SK-N-SH treated with all-trans-retinoic acid at 6 μM for 48 hours (cell line): ENCODE measurements at regions not wholly inside any gene's neighbourhood (a gene's known extent, or its start where the extent isn't known, plus 50 kb on each side); places are given as distances from the start of the nearest gene placed in this dataset.

Experiments
- ATAC-seq: fragments of 200-7000 bp; cut with Tn5 transposase; 3 replicates; pipeline ENCODE4 v1.9.1; 2020; ENCODE audit warnings: mild to moderate bottlenecking, moderate library complexity
- ARNTL ChIP-seq: fragments of 450-650 bp; formaldehyde crosslinking; IDR thresholded peaks from 2 replicates; pipeline ENCODE4 v1.5.0; 2020; ENCODE audit warnings: low read depth, mild to moderate bottlenecking, moderate library complexity, borderline replicate concordance
- BACH2 ChIP-seq: fragments of 250-450 bp; sonication (Bioruptor Pico); IDR thresholded peaks from 2 replicates; pipeline ENCODE4 v1.9.0; 2021; ENCODE audit warnings: mild to moderate bottlenecking, borderline replicate concordance
- CREB5 ChIP-seq: fragments of 250-450 bp; sonication (Bioruptor Pico); IDR thresholded peaks from 2 replicates; pipeline ENCODE4 v1.5.1; 2020; ENCODE audit warnings: low read depth, mild to moderate bottlenecking, moderate library complexity
- CSDC2 ChIP-seq: fragments of 250-450 bp; sonication (Bioruptor Pico); IDR thresholded peaks from 2 replicates; pipeline ENCODE4 v1.5.0; 2020; ENCODE audit warnings: mild to moderate bottlenecking, moderate library complexity
- CSRNP3 ChIP-seq: fragments of 250-450 bp; sonication (Bioruptor Pico); IDR thresholded peaks from 2 replicates; pipeline ENCODE4 v1.5.1; 2021; ENCODE audit warnings: mild to moderate bottlenecking, moderate library complexity
- ESRRG ChIP-seq: fragments of 250-450 bp; sonication (Bioruptor Pico); IDR thresholded peaks from 2 replicates; pipeline ENCODE4 v1.6.1; 2021; ENCODE audit warnings: mild to moderate bottlenecking
- ISL1 ChIP-seq: fragments of 250-450 bp; sonication (Bioruptor Pico); IDR thresholded peaks from 2 replicates; pipeline ENCODE4 v2.1.2; 2022; ENCODE audit warnings: mild to moderate bottlenecking, moderate library complexity
- OSR1 ChIP-seq: fragments of 250-450 bp; sonication (Bioruptor Pico); IDR thresholded peaks from 2 replicates; pipeline ENCODE4 v1.8.0; 2022; ENCODE audit warnings: moderate library complexity, mild to moderate bottlenecking, inconsistent platforms
- PATZ1 ChIP-seq: fragments of 250-450 bp; sonication (Bioruptor Pico); IDR thresholded peaks from 2 replicates; pipeline ENCODE4 v1.8.0; 2020; ENCODE audit warnings: mild to moderate bottlenecking, moderate library complexity, borderline replicate concordance
- PPARA ChIP-seq: fragments of 250-450 bp; sonication (Bioruptor Pico); IDR thresholded peaks from 2 replicates; pipeline ENCODE4 v1.5.0; 2020; ENCODE audit warnings: mild to moderate bottlenecking, borderline replicate concordance
- RARB ChIP-seq: fragments of 250-450 bp; sonication (Bioruptor Pico); IDR thresholded peaks from 2 replicates; pipeline ENCODE4 v1.8.0; 2021; ENCODE audit warnings: mild to moderate bottlenecking, moderate library complexity
- SNAI2 ChIP-seq: fragments of 250-450 bp; sonication (Bioruptor Pico); IDR thresholded peaks from 2 replicates; pipeline ENCODE4 v1.5.0; 2020; ENCODE audit warnings: mild to moderate bottlenecking, moderate library complexity
- TCF4 ChIP-seq: fragments of 250-450 bp; sonication (Bioruptor Pico); IDR thresholded peaks from 2 replicates; pipeline ENCODE4 v1.8.0; 2021; ENCODE audit warnings: mild to moderate bottlenecking, moderate library complexity, borderline replicate concordance
- TSHZ2 ChIP-seq: fragments of 250-450 bp; sonication (Bioruptor Pico); IDR thresholded peaks from 2 replicates; pipeline ENCODE4 v1.5.0; 2020; ENCODE audit warnings: mild to moderate bottlenecking, moderate library complexity
- ZC3H10 ChIP-seq: fragments of 250-450 bp; sonication (Bioruptor Pico); IDR thresholded peaks from 2 replicates; pipeline ENCODE4 v1.5.1; 2021; ENCODE audit warnings: mild to moderate bottlenecking, moderate library complexity
- ZFP3 ChIP-seq: fragments of 250-450 bp; sonication (Bioruptor Pico); IDR thresholded peaks from 2 replicates; pipeline ENCODE4 v1.5.0; 2020; ENCODE audit warnings: mild to moderate bottlenecking, moderate library complexity
- ZNF565 ChIP-seq: fragments of 450-650 bp; formaldehyde crosslinking; conservative IDR thresholded peaks from 2 replicates; pipeline ENCODE4 v1.5.0; 2020; ENCODE audit warnings: low read depth, mild to moderate bottlenecking, moderate library complexity
- ZNF70 ChIP-seq: fragments of 450-650 bp; formaldehyde crosslinking; IDR thresholded peaks from 2 replicates; pipeline ENCODE4 v1.5.0; 2020; ENCODE audit warnings: mild to moderate bottlenecking, moderate library complexity
- ZNF8 ChIP-seq: fragments of 450-650 bp; formaldehyde crosslinking; IDR thresholded peaks from 2 replicates; pipeline ENCODE4 v1.5.0; 2020; ENCODE audit warnings: mild to moderate bottlenecking, moderate library complexity
- TF ChIP-seq, protein P1 (sequence below): fragments of 250-450 bp; sonication (Bioruptor Pico); IDR thresholded peaks from 2 replicates; pipeline ENCODE4 v1.8.0; 2021; ENCODE audit warnings: low read depth, mild to moderate bottlenecking, moderate library complexity, borderline replicate concordance

DNA sequence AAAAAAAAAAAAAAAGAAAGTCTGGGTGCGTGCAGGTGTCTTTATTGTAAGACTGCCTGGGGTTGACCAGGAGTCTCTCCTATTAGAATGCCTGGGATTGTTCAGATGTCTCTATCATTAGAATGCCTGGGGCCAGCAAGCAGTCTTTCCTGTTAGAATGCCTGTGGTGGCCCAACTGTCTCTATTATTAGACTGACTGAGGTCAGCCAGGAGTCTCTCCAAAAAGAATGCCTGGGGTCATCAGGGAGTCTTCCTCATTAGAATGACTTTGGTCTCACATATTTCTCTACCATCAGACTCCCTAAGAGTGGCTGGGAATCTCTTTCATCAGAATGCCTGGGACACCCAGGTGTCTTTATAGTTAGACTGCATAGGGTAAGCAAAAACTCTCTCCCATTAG is 1577.5 kb downstream of the UQCRFS1 start (continued):
- TF ChIP-seq PATZ1 (no peak), BACH2 (no peak), ZFP3 (CRISPR knock-in tag) (no peak), OSR1 (CRISPR knock-in tag) (no peak), ZNF565 (no peak), ZNF8 (CRISPR knock-in tag) (no peak), PPARA (CRISPR knock-in tag) (no peak), ZC3H10 (CRISPR knock-in tag) (no peak), CSDC2 (CRISPR knock-in tag) (no peak)

GRCh38 chr19:27618006-27618405 is 1594.9 kb downstream of the UQCRFS1 start:
- TF ChIP-seq CSRNP3 (CRISPR knock-in tag), result no peak
- TF ChIP-seq ZNF565, result no peak
- TF ChIP-seq ESRRG (CRISPR knock-in tag), result no peak
- TF ChIP-seq BACH2, result no peak
- TF ChIP-seq ISL1 (CRISPR knock-in tag), result no peak
- TF ChIP-seq PATZ1, result no peak
- no peak for TF ChIP-seq OSR1 (CRISPR knock-in tag)
- no peak for ATAC-seq

DNA sequence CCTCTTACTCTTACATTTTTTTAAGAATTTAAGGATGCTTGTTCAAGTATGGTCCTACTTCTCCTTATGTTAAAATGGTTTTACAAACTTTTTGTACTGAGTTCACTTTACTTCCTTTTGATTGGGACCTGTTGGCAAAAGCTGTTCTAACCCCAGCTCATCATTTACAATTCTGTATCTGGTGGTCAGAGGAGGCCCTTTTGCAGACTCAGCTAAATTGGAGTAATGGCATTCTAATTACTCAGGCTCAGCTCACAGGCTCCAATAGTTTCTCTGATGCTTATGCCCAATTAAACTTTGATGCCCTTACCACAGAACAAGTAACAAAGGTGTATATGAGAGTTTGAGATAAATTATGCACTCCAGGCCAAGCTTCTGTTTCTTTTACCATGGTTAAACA is 1632.0 kb downstream of the UQCRFS1 start:
- no peak for ATAC-seq
- no peak for TF ChIP-seq TSHZ2 (CRISPR knock-in tag)
- no peak for TF ChIP-seq TCF4 (CRISPR knock-in tag)
- no peak for TF ChIP-seq RARB
- TF ChIP-seq, protein P1, sequence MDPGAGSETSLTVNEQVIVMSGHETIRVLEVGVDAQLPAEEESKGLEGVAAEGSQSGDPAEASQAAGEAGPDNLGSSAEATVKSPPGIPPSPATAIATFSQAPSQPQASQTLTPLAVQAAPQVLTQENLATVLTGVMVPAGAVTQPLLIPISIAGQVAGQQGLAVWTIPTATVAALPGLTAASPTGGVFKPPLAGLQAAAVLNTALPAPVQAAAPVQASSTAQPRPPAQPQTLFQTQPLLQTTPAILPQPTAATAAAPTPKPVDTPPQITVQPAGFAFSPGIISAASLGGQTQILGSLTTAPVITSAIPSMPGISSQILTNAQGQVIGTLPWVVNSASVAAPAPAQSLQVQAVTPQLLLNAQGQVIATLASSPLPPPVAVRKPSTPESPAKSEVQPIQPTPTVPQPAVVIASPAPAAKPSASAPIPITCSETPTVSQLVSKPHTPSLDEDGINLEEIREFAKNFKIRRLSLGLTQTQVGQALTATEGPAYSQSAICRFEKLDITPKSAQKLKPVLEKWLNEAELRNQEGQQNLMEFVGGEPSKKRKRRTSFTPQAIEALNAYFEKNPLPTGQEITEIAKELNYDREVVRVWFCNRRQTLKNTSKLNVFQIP (CRISPR knock-in tag), result no peak
- TF ChIP-seq CREB5 (CRISPR knock-in tag), result no peak
- no peak for TF ChIP-seq ISL1 (CRISPR knock-in tag)
- no peak for TF ChIP-seq SNAI2 (CRISPR knock-in tag)
- no peak for TF ChIP-seq ARNTL
- no peak for TF ChIP-seq ZNF70 (CRISPR knock-in tag)
- TF ChIP-seq ZC3H10 (CRISPR knock-in tag), result no peak
